SW 1271 (cell line): ENCODE measurements at regions not wholly inside any gene's neighbourhood (a gene's known extent, or its start where the extent isn't known, plus 50 kb on each side); places are given as distances from the start of the nearest gene placed in this dataset.
"Not testable (repeated sequence)": the region's sequence is repeated elsewhere in the genome, so short reads cannot be mapped to it uniquely, and the experiment has no call there.

Experiments
- DNase-seq, 2 experiments: peaks; one replicate each; lab custom pipeline; 2025; lab: John Stamatoyannopoulos, UW

- no peak for DNase-seq
Measured at GRCh38 chr7:156547884-156548561, 92.6 kb upstream of the RNF32 start.

- no peak for DNase-seq
Measured at GRCh38 chr7:156545979-156546378, 94.6 kb upstream of the RNF32 start.

GRCh38 chr7:156544919-156545715, 95.5 kb upstream of the RNF32 start:
- no peak for DNase-seq

- DNase-seq, result no peak
Measured at GRCh38 chr7:156543699-156544598, 96.6 kb upstream of the RNF32 start.

- DNase-seq, result no peak
Measured at GRCh38 chr7:156540619-156541165, 99.9 kb upstream of the RNF32 start.

GRCh38 chr7:156539999-156540398, 100.6 kb upstream of the RNF32 start:
- no peak for DNase-seq

GRCh38 chr7:156537006-156537405, 103.6 kb upstream of the RNF32 start:
- no peak for DNase-seq

GRCh38 chr7:156534925-156535324, 105.6 kb upstream of the RNF32 start:
- DNase-seq, result no peak

GRCh38 chr7:156533964-156534363, 106.6 kb upstream of the RNF32 start:
- DNase-seq, result no peak

- no peak for DNase-seq
Measured at GRCh38 chr7:156533420-156533819, 107.2 kb upstream of the RNF32 start.

- no peak for DNase-seq
Measured at GRCh38 chr7:156532016-156532602, 108.5 kb upstream of the RNF32 start.

- DNase-seq, result no peak
Measured at GRCh38 chr7:156529956-156530355, 110.6 kb upstream of the RNF32 start.

GRCh38 chr7:156527458-156527890, 113.1 kb upstream of the RNF32 start:
- no peak for DNase-seq

- no peak for DNase-seq
Measured at GRCh38 chr7:156524818-156525597, 115.6 kb upstream of the RNF32 start.

GRCh38 chr7:156523447-156524048, 117.0 kb upstream of the RNF32 start:
- DNase-seq, result no peak

GRCh38 chr7:156522801-156523200, 117.8 kb upstream of the RNF32 start:
- no peak for DNase-seq

- DNase-seq, result no peak
Measured at GRCh38 chr7:156519070-156519469, 121.5 kb upstream of the RNF32 start.

- DNase-seq, result no peak
Measured at GRCh38 chr7:156518466-156518865, 122.1 kb upstream of the RNF32 start.

- DNase-seq, result not testable (repeated sequence)
Measured at GRCh38 chr7:156517858-156518257, 122.7 kb upstream of the RNF32 start.

GRCh38 chr7:156516791-156517378, 123.7 kb upstream of the RNF32 start:
- DNase-seq, result no peak
